Forelimb muscle (tissue), 1 donor: ENCODE measurements at regions not wholly inside any gene's neighbourhood (a gene's known extent, or its start where the extent isn't known, plus 50 kb on each side); places are given as distances from the start of the nearest gene placed in this dataset.

ENCODE experiments used
- DNase-seq: peaks from one replicate; pipeline ENCODE4 v3.0.0-alpha.2; 2013; ENCODE audit warnings: low read depth

DNA sequence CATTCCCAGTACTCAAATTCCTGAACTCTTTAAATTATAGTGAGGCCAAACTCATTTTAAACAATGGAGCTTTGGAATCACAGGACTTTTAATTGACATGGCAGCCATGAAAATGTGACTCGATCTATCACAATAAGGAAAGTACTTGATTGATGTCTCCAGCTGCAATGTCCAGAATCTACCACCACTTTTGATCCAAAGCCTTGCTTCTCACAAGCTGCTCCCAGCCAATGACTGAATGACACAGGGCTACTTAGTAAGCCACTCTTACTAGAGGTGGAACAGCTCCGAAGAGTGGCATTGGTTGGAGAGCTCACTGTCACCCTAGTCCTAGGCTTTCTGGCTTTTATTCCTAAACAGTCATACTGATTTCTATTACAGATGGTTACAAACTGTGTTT lies 270.1 kb downstream of the IRS1 start:
- no peak for DNase-seq

DNA sequence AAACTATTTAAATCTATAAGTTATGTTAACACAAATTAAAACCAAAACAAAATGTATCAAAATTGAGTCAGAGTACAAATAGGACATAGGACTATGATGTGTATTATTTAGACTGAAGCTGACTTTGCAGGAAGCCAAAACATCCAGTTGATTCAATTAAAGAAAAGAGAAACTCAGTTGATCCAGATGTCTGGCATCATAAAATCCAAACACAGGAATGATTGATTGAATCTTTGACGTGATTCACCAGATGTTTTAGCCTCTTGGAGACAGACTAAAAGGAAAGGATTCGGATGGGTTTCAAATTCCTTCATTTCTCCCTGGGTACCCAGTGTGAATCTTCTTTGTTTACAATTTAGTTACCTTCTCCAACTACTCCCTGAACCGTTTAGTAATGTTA lies 272.9 kb downstream of the IRS1 start:
- DNase-seq: peak; percentile 36

DNA sequence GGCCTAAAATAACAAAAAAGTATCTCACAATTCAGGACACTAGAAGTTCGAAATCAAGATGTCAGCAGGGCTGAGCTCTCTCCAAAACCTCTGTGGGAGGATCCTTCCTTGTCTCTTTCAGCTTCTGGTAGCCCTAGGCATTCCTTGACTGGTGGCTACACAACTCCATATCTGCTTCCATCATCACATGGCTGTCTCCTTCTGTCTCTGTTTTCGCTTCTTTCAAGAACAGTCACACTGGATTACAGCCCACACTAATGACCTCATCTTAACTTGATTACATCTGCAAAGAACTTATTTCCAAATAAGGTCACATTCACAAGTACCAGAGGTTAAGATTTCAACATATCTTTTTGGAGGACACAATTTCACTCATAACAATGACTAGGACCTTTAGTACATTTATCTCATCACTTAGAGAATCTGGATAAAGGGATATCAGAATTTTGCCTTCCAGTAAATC lies 275.2 kb downstream of the IRS1 start:
- DNase-seq: no peak

DNA sequence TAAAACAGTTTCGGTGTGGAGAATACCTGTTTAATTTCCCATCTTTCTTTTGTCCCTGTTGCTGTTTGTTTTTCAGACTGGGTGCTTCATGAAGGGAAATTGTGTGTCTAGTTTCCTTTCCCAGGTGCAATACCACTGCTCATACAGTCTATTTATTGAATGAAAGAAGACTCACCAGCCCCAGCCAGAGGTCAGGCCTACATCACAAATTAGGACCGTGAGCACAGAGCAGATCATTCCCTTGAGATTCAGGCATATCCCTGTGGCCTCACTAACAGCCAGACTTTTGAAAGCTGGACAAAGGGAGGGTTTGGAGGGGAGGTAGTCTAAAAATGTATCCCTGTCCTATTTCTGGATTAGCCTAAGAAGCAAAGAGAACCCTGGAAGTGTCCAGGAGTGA lies 278.9 kb downstream of the IRS1 start:
- no peak for DNase-seq

DNA sequence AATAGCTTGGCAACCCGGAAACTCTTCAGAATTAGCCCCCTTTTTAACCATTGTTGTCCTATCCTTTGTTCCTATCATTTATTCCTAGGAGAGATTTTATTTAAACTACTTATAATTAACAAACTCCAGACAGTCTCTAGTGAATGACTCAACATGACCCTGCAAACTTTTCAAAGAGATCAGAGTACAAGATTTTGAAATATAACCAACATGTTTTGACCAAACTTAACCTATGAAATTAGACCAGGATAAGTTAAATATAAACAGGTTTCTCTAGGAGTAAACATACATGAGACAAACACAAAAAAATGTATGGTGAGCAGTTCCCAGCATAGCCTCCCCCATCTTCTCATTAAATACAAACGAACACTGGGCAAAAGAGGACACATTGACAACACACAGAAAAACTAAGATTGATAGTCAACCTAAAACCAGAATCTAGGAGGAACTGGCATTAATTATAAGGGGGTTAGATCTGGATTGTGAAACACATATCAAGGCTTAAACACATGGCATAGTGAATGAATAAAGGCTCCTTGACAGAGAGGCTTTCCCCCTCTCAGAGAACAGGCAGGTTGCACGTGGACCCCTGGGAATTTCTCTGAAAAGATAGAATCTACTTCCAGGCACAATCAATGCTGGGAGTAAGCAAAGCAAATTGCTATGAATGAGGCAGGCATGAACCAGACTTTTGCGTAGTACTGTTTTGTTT lies 284.1 kb downstream of the IRS1 start:
- no peak for DNase-seq

DNA sequence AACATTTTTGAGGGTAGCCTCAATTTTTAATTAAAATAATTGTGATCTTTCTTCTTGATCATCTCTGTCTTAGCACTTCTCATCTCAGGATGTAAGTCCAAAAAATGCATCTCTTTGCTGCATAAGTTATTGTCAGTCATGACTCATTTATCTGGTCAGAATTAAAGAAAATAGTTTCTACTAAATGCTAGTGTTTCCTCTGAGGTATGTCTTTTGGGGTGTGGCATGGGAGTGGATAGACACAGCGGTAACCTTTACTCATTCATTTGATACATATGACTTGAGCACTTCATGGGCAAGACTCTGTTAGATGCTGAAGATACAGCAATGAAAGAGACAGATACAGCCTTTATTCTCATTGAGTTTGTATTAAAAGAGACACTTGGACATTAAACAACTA lies 284.7 kb downstream of the IRS1 start:
- no peak for DNase-seq

DNA sequence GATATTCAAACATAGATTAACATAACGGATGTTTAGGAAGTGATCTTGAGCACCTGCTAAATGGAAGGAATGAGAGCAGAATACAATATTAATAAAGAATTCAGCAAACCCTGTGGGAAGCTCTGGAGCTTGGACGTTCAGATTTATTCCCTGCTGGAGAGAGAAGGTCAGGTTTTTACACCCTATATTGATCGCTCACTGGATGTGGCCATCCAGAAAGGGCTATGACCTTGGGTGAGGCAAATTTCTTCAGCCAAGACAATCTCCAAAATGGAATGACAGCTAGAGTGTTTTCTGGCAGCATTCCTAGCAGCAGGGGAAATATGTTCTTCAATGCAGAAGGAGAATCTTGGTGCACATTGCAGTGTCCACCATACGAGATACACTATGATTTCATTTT lies 288.3 kb downstream of the IRS1 start:
- no peak for DNase-seq

DNA sequence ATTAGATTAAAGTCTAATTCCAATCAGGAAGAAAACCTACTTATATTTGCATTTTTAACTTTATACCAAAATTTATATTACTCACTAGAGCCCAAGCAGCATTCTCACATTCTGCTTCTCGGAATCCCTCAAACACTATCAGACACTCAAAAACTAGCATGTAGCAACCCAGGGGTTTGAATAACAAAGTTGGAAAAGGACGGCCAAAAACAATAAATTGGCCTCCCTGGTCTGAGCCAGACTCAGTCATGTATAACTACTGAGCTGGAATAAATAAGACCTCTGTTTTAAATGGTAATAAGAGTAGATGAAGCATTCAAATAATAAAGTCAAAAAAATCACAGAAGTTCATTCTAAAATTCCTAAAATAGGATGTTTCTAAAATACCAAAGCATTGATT lies 290.9 kb downstream of the IRS1 start:
- no peak for DNase-seq

DNA sequence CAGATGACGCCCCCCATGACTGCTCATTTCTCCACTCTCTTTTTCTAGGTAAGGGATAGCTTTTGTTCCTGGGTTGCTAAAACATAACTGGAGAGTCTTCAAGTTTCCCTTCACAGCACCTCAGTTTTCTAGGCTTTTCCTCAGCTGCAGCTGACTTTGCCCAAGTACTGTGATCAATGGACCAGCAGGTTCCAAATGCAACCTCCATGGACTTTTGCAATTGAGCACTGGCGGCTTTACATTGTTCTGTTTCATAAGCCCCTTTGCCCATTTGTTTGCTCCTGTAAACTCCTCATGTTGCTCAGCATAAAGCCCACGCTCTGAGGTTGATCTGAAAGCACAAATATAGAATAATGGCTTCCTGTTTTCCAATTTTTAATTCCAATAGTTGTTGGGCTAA lies 291.6 kb downstream of the IRS1 start:
- DNase-seq: no peak

DNA sequence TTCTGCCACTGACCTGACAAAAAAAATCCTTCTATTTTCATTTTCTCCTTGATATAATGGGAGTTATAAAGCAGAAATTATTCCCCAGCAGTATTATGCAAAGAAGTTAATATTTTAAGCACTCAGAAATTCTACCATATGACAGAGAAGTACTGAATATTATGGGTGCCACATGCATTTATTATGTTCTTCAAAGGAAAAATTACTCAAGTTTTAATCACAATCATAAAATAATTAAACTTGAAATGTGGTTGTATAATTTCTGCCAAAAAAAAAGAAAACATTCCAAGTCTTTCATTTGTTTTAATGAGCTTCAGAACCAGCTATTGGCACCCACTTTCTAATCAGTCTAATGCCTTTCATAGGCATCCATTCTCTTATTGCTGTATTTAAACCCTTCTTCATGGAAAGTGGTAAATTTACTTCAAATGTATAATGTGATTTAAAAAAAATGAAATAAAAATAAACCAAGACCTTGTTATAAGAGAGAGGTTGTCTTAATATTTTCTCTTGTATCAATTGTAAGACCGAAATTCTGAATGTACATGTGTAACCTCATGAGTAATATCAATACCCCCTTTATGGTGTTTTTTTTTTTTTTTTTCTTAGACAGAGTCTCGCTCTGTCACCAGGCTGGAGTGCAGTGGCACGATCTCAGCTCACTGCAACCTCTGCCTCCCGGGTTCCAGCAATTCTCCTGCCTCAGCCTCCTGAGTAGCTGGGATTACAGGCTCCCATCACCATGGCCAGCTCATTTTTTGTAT lies 302.3 kb downstream of the IRS1 start:
- DNase-seq: no peak

DNA sequence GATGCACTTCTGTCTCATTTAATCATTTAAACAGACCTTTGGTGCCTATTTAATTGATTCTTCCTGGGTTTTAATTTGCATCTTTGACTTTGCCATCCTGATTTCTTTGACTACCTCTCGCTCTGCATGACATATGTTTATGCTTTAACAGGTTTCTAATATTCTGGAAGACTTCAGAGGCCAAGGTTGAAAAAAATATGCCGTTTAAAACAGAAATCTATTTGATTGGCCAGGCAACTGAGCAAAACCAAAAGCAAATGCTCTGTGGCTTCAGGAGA lies 303.4 kb downstream of the IRS1 start:
- DNase-seq: no peak

DNA sequence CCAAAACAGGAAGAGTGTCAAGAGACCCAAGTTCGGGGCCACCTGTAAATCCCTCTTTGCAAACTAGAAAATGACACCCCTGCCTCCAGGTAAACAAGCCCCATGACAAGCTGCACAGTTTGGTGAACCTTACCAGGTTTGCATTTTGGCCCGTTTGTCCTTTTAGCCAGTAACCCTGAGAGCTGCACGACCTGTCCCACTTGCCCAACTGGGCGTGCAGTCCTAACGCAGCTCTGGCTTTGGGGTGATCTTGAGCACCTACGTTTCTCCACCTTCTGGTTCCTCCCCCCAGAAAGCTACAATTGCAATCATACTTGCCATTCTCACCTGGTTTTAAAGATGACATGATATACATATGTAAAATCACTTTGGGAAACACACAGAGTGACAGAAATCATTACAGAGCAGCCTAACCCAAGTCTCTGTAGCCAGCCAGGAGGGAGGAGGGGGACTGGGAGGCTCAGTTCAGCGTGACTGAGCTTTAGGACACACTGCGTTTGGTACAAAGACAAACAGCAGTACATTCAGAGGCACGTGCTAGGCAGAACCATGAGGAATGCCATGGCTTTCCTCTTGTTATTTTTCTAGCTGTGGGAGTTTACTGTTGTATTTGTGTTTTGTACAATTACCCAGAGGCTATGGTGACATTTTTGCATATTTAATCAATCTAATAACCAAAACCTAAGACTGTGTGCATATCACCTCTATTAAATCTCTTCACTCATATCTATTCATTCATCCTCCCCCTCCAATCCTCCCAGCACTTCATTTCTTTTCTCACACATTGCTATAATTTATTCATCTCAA lies 304.0 kb downstream of the IRS1 start:
- DNase-seq: no peak

DNA sequence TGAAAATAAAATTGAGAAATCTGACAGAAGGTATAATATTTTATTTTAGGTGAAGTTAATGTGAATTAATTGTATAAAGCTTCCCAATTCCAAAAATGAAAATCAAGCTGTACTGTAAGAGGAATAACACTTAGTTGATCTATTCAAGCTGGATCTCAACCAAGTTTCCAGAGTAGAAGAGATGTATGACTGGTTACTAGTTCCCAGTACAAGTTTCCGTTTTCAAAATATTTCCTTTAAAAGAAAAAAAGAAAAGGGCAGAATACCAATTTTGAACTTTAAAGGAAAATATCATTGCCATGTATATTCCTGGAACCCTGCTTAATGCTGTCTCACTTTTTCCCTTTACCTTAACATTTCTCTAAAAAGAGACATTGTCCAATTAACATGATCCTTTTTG lies 308.5 kb downstream of the IRS1 start:
- DNase-seq: no peak

DNA sequence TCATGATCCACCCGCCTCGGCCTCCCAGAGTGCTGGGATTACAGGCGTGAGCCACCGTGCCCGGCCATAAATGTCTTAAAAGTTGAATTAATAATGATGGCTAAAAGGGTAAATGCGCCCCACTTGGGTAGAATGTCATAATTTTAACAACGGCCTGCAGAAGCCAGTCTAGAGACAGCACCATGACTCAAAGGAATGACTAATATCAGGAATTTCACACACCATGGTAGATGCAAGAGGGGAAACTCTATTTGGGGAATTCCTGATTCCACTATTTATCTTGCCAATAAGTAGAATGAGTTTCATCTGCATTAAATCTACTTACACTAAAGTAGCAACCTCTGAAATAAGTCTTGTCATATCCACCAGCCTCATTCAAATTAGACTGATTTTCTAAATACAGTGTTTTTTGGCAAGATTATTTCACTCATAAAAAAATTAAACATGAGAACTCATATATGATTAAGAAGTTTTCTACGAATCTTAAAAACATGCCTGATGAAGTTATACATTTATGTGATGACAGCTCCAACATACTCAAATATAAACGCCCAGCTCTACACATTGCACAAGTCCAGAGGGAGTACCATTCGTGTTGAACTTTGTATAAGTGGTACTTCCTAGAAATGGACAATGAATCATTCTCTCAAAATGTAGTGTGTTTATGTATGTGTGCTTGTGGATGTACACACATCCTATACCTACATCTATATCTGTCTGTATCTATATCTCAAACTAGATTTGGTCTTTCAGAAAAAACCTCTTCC lies 309.7 kb downstream of the IRS1 start:
- no peak for DNase-seq

DNA sequence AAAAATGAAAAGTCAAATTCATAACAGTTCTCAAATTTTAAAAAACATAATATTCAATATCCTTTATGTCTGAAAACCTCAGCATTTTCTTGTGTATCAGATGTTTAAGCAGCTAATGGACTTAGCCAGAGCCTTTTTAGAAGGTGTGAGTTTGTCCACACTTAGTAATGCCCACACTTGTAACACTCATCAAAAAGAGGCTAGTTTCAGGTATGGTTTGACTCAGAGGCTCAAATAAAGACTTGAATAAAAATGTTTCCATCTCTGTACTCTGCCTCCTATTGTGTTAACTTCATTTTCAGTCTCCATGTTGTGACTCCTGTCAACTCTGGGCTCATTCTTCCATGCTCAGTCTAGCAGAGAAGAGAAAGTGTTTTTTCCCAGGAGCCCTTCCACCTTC lies 311.6 kb downstream of the IRS1 start:
- DNase-seq: no peak

DNA sequence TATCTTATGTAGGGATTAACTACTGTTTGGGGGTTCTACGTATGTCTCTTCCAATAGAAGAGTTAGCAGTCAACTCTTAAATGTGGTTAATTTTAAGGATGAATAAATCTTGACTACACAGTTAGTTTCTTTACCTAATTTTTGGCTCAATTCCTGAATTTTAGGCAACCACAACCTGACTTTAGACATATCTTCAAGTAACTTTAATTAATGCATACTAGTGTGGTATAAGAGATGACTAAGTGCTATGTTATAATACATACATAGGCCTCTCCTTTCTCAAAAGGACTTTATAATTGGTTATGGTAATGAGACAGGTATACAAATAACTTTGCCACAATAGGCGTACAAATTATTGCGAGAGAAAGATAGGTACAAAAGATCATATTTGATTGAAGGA lies 312.0 kb downstream of the IRS1 start:
- no peak for DNase-seq

DNA sequence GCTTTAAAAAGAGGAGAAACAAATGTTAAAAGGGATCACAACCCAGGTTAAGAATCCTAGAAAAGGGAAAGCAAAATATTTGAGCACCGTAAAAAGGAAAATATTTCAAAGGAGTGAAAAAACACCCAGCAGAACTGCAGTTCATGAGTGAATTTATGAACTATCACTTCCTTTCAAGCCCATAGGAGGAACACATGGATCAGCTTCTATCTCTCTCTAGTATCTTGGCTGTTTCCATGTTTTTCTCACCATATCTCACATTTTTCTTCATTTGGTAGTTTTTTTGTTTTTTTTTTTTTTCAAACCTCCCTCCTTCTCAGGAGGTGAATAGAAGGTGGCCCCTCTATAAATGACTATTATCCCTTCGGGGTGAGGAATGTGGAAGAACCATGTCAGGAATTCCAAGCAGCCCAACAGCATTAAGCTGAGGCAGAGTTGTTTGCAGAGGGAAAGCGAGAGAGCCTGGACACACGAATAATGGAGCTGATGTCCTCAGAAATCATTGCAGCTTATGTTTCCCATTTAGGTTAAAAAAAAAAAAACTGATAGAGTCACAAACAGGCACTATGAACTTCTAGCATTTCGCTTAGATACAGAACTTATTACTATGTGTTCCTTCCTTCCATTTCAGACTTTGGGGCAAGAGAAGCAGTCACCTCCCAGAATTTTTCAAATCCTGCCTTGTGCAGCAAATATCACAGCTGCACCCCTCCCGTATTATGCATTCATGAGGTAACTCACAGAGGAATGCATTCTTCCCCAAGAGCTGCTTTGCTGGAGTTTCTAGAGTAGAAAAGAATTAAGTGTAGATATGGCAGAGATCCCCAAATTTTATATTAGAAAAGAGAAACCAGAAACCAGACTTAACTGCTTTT lies 315.6 kb downstream of the IRS1 start:
- DNase-seq: no peak

DNA sequence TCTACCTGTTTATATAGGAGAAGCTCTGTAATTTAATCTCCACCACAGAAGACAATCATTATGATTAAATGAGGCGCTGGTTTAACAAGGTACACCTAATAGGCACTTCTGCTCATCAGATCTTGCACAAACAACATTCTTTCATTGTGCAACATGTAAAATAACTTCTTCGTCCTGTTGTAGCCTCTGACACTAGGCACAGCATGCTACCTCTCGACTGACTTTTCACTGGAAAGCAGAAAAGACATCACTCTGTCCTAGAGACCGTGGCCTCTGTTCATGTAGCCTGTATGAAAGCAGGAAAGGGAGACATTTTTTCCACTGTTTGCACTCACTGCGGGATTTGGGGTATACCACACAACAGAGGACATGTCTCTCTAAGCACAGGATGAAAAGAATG lies 316.5 kb downstream of the IRS1 start:
- DNase-seq: no peak

DNA sequence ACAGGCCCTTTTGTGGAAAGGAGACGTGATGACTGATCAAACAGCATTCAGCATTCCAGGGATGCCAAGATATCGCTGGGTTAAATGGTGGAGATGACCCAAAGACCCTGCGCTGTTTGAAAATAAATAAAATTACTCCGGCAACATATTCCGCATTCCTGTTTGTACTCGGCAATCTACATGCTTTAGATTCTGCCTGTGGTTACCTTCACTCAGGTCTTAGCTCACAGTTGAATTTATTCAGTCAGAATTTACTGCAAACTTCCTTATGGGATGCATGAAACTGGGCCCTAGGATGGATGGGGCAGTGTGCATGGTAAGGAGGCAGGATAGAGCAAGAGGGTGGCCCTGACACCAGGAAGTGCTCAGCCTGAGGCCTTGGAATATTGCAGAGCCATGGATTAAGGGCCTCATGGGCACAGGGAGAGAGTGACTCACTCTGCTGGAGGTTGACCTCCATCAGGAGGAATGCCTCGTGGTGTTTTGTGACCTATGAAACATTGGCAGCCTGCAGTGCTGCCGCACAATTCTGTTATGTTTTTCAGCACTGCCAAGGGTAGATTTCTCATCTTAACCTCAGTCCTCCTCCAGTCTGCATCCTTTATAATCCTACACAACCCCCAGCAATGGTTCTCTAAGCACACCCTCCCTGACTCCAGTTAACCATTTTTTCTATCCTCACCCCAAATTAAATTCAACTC lies 321.4 kb downstream of the IRS1 start:
- no peak for DNase-seq
